GM23338 (cell line): ENCODE measurements at regions not wholly inside any gene's neighbourhood (a gene's known extent, or its start where the extent isn't known, plus 50 kb on each side); places are given as distances from the start of the nearest gene placed in this dataset.

Experiments used
- ATAC-seq: fragments of 200-7000 bp; cut with Tn5 transposase; 3 replicates; pipeline ENCODE4 v1.9.1; 2020
- DNase-seq: peaks from one replicate; pipeline ENCODE4 v3.0.0-alpha.2; 2015; ENCODE audit warnings: low spot score
- H2AFZ ChIP-seq: fragments of 200-600 bp; sonication (generic); 2 replicates; pipeline ENCODE4 v1.8.0; 2016; ENCODE audit warnings: antibody characterized with exemption, mild to moderate bottlenecking, moderate library complexity
- H3F3A ChIP-seq: fragments of 200-600 bp; sonication (generic); replicated peaks from 2 replicates; pipeline ENCODE4 v1.8.0; 2017; ENCODE audit warnings: antibody characterized with exemption, mixed run types, low read depth
- H3K27ac ChIP-seq: fragments of 200-600 bp; sonication (generic); 2 replicates; pipeline ENCODE4 v1.6.1; 2016; ENCODE audit warnings: low read depth
- H3K27me3 ChIP-seq: fragments of 200-600 bp; sonication (generic); 2 replicates; pipeline ENCODE4 v1.8.0; 2016; ENCODE audit warnings: mild to moderate bottlenecking, mixed run types, moderate library complexity; ENCODE audit not compliant: insufficient read depth
- H3K36me3 ChIP-seq: fragments of 200-600 bp; sonication (generic); 2 replicates; pipeline ENCODE4 v1.8.0; 2016; ENCODE audit warnings: mild to moderate bottlenecking; ENCODE audit not compliant: insufficient read depth
- H3K4me1 ChIP-seq: fragments of 200-600 bp; sonication (generic); 2 replicates; pipeline ENCODE4 v1.8.0; 2016; ENCODE audit warnings: mild to moderate bottlenecking, moderate library complexity; ENCODE audit not compliant: insufficient read depth
- H3K4me2 ChIP-seq: fragments of 200-600 bp; sonication (generic); 2 replicates; pipeline ENCODE4 v1.7.1; 2017; ENCODE audit warnings: mixed run types
- H3K4me3 ChIP-seq: fragments of 200-600 bp; sonication (generic); 2 replicates; pipeline ENCODE4 v1.6.1; 2016; ENCODE audit warnings: mixed run types
- H3K79me2 ChIP-seq: fragments of 200-600 bp; sonication (generic); replicated peaks from 2 replicates; pipeline ENCODE4 v1.8.0; 2017; ENCODE audit warnings: mild to moderate bottlenecking; ENCODE audit not compliant: insufficient read depth
- H3K9me2 ChIP-seq: fragments of 200-600 bp; sonication (generic); 2 replicates; pipeline ENCODE4 v1.8.0; 2017; ENCODE audit not compliant: insufficient read depth
- H4K20me1 ChIP-seq: fragments of 200-600 bp; sonication (generic); replicated peaks from 2 replicates; pipeline ENCODE4 v1.8.0; 2017; ENCODE audit warnings: mild to moderate bottlenecking; ENCODE audit not compliant: insufficient read depth
- H3K27ac Mint-ChIP-seq: 2 replicates; pipeline ENCODE4 v1.8.0; 2020; ENCODE audit warnings: inconsistent platforms, mild to moderate bottlenecking, moderate library complexity, mixed read lengths
- H3K27me3 Mint-ChIP-seq: 3 replicates; pipeline ENCODE4 v1.8.0; 2022; ENCODE audit warnings: low read depth, mild to moderate bottlenecking, moderate library complexity, mixed read lengths, inconsistent platforms; ENCODE audit not compliant: insufficient read depth, poor library complexity
- H3K36me3 Mint-ChIP-seq: 3 replicates; pipeline ENCODE4 v1.8.0; 2021; ENCODE audit warnings: low read depth, mild to moderate bottlenecking, inconsistent platforms, moderate library complexity, mixed read lengths
- H3K4me1 Mint-ChIP-seq: 3 replicates; pipeline ENCODE4 v1.8.0; 2020; ENCODE audit warnings: mild to moderate bottlenecking, inconsistent platforms, mixed read lengths
- H3K4me3 Mint-ChIP-seq: 3 replicates; pipeline ENCODE4 v1.8.0; 2021; ENCODE audit warnings: moderate library complexity, mild to moderate bottlenecking, inconsistent platforms, mixed read lengths
- H3K9me3 Mint-ChIP-seq: 3 replicates; pipeline ENCODE4 v1.8.0; 2020; ENCODE audit warnings: moderate library complexity, mild to moderate bottlenecking, inconsistent platforms, mixed read lengths
- CREB1 ChIP-seq: fragments of 250-450 bp; sonication (Bioruptor Pico); IDR thresholded peaks from 2 replicates; pipeline ENCODE4 v1.5.0; 2020; ENCODE audit warnings: low read depth, mild to moderate bottlenecking, moderate library complexity
- CTCF ChIP-seq, 2 experiments: fragments of 200-600 bp in 1 of 2; sonication (generic) in 1 of 2; conservative IDR thresholded peaks; 2 replicates each; pipeline versions ENCODE4 v1.5.1 to v1.6.1; 2016 to 2017; ENCODE audit warnings: antibody characterized with exemption in 2 of 2, low read depth in 2 of 2, mild to moderate bottlenecking in 2 of 2, moderate library complexity in 1 of 2
- ETS1 ChIP-seq: IDR thresholded peaks from 2 replicates; pipeline ENCODE4 v1.6.1; 2016; ENCODE audit warnings: antibody characterized with exemption
- EZH2 ChIP-seq: fragments of 200-600 bp; sonication (generic); IDR thresholded peaks from one replicate; pipeline ENCODE4 v1.8.0; 2017; ENCODE audit warnings: antibody characterized with exemption, mild to moderate bottlenecking, low read depth; ENCODE audit not compliant: unreplicated experiment
- EZH2phosphoT487 ChIP-seq: fragments of 200-600 bp; sonication (generic); IDR thresholded peaks from one replicate; pipeline ENCODE4 v1.8.1; 2018; ENCODE audit warnings: antibody characterized with exemption; ENCODE audit not compliant: unreplicated experiment
- JUNB ChIP-seq: IDR thresholded peaks from one replicate; pipeline ENCODE4 v1.6.1; 2016; ENCODE audit warnings: antibody characterized with exemption; ENCODE audit not compliant: unreplicated experiment
- NANOG ChIP-seq: IDR thresholded peaks from 2 replicates; pipeline ENCODE4 v1.6.1; 2016; ENCODE audit warnings: antibody characterized with exemption, borderline replicate concordance
- POLR2AphosphoS5 ChIP-seq: IDR thresholded peaks from 2 replicates; pipeline ENCODE4 v1.6.1; 2016; ENCODE audit warnings: antibody characterized with exemption, low read depth
- REST ChIP-seq: IDR thresholded peaks from one replicate; pipeline ENCODE4 v1.6.1; 2018; ENCODE audit warnings: antibody characterized with exemption; ENCODE audit not compliant: unreplicated experiment
- STAT1 ChIP-seq: IDR thresholded peaks from one replicate; pipeline ENCODE4 v1.6.1; 2016; ENCODE audit warnings: antibody characterized with exemption; ENCODE audit not compliant: unreplicated experiment
- ZNF114 ChIP-seq: fragments of 250-450 bp; sonication (Bioruptor Pico); IDR thresholded peaks from 2 replicates; pipeline ENCODE4 v1.5.0; 2020; ENCODE audit warnings: mild to moderate bottlenecking, moderate library complexity
- ZNF331 ChIP-seq: fragments of 250-450 bp; sonication (Bioruptor Pico); IDR thresholded peaks from 2 replicates; pipeline ENCODE4 v1.5.0; 2020; ENCODE audit warnings: low read depth, mild to moderate bottlenecking, moderate library complexity
- TF ChIP-seq, protein P1 (sequence below): fragments of 250-450 bp; sonication (Bioruptor Pico); IDR thresholded peaks from 2 replicates; pipeline ENCODE4 v1.5.0; 2020; ENCODE audit warnings: mild to moderate bottlenecking, moderate library complexity

DNA sequence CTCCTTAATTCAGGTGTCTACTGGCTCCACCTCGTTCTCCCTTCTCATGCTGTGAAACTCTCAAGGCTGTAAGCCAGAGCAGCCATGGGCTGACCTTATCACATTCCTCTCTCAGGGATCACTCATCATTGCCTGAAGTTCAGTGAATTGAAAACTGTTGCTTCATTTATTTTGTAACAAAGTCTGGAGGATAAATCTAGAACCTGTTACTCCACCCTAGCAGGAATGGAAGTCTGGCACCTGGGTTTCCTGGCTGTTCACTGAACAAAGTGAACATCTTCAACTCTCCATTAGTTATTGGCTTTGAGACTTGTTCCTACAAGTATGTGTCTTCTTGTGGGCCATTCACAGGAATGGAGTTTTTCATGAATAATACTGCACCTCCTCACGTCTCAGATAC is 584.1 kb downstream of the PTPRU start:
- H2AFZ ChIP-seq, result no peak overlapping the region
- H3K27ac ChIP-seq, result no peak overlapping the region
- Mint-ChIP-seq H3K9me3 (peaks cover 4% of the 10 kb centered on the region; the same call in 1 of the 3 replicates), H3K4me3 (no peak overlapping the region), H3K36me3 (no peaks in the 10 kb centered on the region), H3K27me3 (no peaks in the 10 kb centered on the region), H3K4me1 (peaks cover 4% of the 10 kb centered on the region), H3K27ac (no peak overlapping the region)
- no peak overlapping the region for H3K4me2 ChIP-seq
- 0 out of 2 replicates have a peak, but pooled peaks cover 2% of the 10 kb centered on the region for H3F3A ChIP-seq
- H4K20me1 ChIP-seq, result no peaks in the 10 kb centered on the region
- peaks cover 4% of the 10 kb centered on the region; the same call in 1 of the 2 replicates for H3K9me2 ChIP-seq
- ATAC-seq, result no peak
- no peak for DNase-seq
- H3K36me3 ChIP-seq, result no peaks in the 10 kb centered on the region
- no peak overlapping the region for H3K4me3 ChIP-seq
- H3K79me2 ChIP-seq, result no peaks in the 10 kb centered on the region
- H3K4me1 ChIP-seq, result no peaks in the 10 kb centered on the region
- TF ChIP-seq CREB1 (CRISPR knock-in tag) (no peak), REST (no peak), JUNB (no peak), CTCF (conservative IDR thresholded peaks at IDR 0.05; ENCODE audit: low read depth in 2 of 2) (no peak), POLR2AphosphoS5 (no peak), STAT1 (no peak), NANOG (no peak), ZNF331 (CRISPR knock-in tag) (no peak), ETS1 (no peak), ZNF114 (CRISPR knock-in tag) (no peak), EZH2phosphoT487 (no peak), EZH2 (no peak)
- TF ChIP-seq, protein P1, sequence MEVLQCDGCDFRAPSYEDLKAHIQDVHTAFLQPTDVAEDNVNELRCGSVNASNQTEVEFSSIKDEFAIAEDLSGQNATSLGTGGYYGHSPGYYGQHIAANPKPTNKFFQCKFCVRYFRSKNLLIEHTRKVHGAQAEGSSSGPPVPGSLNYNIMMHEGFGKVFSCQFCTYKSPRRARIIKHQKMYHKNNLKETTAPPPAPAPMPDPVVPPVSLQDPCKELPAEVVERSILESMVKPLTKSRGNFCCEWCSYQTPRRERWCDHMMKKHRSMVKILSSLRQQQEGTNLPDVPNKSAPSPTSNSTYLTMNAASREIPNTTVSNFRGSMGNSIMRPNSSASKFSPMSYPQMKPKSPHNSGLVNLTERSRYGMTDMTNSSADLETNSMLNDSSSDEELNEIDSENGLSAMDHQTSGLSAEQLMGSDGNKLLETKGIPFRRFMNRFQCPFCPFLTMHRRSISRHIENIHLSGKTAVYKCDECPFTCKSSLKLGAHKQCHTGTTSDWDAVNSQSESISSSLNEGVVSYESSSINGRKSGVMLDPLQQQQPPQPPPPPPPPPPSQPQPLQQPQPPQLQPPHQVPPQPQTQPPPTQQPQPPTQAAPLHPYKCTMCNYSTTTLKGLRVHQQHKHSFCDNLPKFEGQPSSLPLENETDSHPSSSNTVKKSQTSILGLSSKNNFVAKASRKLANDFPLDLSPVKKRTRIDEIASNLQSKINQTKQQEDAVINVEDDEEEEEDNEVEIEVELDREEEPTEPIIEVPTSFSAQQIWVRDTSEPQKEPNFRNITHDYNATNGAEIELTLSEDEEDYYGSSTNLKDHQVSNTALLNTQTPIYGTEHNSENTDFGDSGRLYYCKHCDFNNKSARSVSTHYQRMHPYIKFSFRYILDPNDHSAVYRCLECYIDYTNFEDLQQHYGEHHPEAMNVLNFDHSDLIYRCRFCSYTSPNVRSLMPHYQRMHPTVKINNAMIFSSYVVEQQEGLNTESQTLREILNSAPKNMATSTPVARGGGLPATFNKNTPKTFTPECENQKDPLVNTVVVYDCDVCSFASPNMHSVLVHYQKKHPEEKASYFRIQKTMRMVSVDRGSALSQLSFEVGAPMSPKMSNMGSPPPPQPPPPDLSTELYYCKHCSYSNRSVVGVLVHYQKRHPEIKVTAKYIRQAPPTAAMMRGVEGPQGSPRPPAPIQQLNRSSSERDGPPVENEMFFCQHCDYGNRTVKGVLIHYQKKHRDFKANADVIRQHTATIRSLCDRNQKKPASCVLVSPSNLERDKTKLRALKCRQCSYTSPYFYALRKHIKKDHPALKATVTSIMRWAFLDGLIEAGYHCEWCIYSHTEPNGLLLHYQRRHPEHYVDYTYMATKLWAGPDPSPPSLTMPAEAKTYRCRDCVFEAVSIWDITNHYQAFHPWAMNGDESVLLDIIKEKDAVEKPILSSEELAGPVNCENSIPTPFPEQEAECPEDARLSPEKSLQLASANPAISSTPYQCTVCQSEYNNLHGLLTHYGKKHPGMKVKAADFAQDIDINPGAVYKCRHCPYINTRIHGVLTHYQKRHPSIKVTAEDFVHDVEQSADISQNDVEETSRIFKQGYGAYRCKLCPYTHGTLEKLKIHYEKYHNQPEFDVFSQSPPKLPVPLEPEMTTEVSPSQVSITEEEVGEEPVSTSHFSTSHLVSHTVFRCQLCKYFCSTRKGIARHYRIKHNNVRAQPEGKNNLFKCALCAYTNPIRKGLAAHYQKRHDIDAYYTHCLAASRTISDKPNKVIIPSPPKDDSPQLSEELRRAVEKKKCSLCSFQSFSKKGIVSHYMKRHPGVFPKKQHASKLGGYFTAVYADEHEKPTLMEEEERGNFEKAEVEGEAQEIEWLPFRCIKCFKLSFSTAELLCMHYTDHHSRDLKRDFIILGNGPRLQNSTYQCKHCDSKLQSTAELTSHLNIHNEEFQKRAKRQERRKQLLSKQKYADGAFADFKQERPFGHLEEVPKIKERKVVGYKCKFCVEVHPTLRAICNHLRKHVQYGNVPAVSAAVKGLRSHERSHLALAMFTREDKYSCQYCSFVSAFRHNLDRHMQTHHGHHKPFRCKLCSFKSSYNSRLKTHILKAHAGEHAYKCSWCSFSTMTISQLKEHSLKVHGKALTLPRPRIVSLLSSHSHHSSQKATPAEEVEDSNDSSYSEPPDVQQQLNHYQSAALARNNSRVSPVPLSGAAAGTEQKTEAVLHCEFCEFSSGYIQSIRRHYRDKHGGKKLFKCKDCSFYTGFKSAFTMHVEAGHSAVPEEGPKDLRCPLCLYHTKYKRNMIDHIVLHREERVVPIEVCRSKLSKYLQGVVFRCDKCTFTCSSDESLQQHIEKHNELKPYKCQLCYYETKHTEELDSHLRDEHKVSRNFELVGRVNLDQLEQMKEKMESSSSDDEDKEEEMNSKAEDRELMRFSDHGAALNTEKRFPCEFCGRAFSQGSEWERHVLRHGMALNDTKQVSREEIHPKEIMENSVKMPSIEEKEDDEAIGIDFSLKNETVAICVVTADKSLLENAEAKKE, result no peak
- H3K27me3 ChIP-seq, result no peaks in the 10 kb centered on the region
